HG03442 (cell line): ENCODE measurements at regions not wholly inside any gene's neighbourhood (a gene's known extent, or its start where the extent isn't known, plus 50 kb on each side); places are given as distances from the start of the nearest gene placed in this dataset.
"Not testable (repeated sequence)": the region's sequence is repeated elsewhere in the genome, so short reads cannot be mapped to it uniquely, and the experiment has no call there.

Experiments
- ATAC-seq: cut with Tn5 transposase; IDR thresholded peaks from one replicate; pipeline ENCODE4 v1.9.1; 2021; ENCODE audit warnings: mild to moderate bottlenecking, moderate library complexity; ENCODE audit not compliant: unreplicated experiment

- no peak for ATAC-seq
These were observed 252.8 kb downstream of the REEP3 start for GRCh38 chr10:63773962-63774361.

GRCh38 chr10:63780101-63780500, 258.9 kb downstream of the REEP3 start:
- no peak for ATAC-seq

- ATAC-seq = no peak
These were observed 260.0 kb downstream of the REEP3 start for GRCh38 chr10:63781226-63781625.

- no peak for ATAC-seq
These were observed 262.7 kb downstream of the REEP3 start for GRCh38 chr10:63783882-63784281.

- no peak for ATAC-seq
These were observed 267.1 kb downstream of the REEP3 start for GRCh38 chr10:63788152-63788821.

GRCh38 chr10:63795094-63795860, 274.1 kb downstream of the REEP3 start:
- ATAC-seq = no peak

GRCh38 chr10:63798599-63799498, 277.6 kb downstream of the REEP3 start:
- ATAC-seq = no peak

- no peak for ATAC-seq
These were observed 278.5 kb downstream of the REEP3 start for GRCh38 chr10:63799521-63800300.

GRCh38 chr10:63801166-63801565, 280.0 kb downstream of the REEP3 start:
- no peak for ATAC-seq

GRCh38 chr10:63806330-63806729, 285.1 kb downstream of the REEP3 start:
- no peak for ATAC-seq

- no peak for ATAC-seq
These were observed 291.3 kb downstream of the REEP3 start for GRCh38 chr10:63812501-63812900.

GRCh38 chr10:63819753-63820329, 298.6 kb downstream of the REEP3 start:
- ATAC-seq = no peak

- no peak for ATAC-seq
These were observed 301.3 kb downstream of the REEP3 start for GRCh38 chr10:63822496-63822895.

- ATAC-seq = no peak
These were observed 303.9 kb downstream of the REEP3 start for GRCh38 chr10:63825111-63825510.

GRCh38 chr10:63825766-63826165, 304.6 kb downstream of the REEP3 start:
- ATAC-seq = no peak

- not testable (repeated sequence) for ATAC-seq
These were observed 305.8 kb downstream of the REEP3 start for GRCh38 chr10:63827018-63827417.

- ATAC-seq = no peak
These were observed 307.8 kb downstream of the REEP3 start for GRCh38 chr10:63829020-63829419.

GRCh38 chr10:63829573-63830149, 308.5 kb downstream of the REEP3 start:
- ATAC-seq = no peak

- ATAC-seq = no peak
These were observed 311.5 kb downstream of the REEP3 start for GRCh38 chr10:63832686-63833085.
